DND-41 (cell line): ENCODE measurements at regions not wholly inside any gene's neighbourhood (a gene's known extent, or its start where the extent isn't known, plus 50 kb on each side); places are given as distances from the start of the nearest gene placed in this dataset.
"Not testable (repeated sequence)": the region's sequence is repeated elsewhere in the genome, so short reads cannot be mapped to it uniquely, and the experiment has no call there.

Experiments used
- EZH2 ChIP-seq: IDR thresholded peaks from 3 replicates; pipeline ENCODE4 v1.6.1; 2012; ENCODE audit warnings: borderline replicate concordance, low read depth, mild to moderate bottlenecking, moderate library complexity, low read length, inconsistent platforms; ENCODE audit not compliant: severe bottlenecking
- TF ChIP-seq, protein P1 (sequence below): IDR thresholded peaks from 2 replicates; pipeline ENCODE4 v1.5.1; 2012; ENCODE audit warnings: borderline replicate concordance, low read length, moderate library complexity, mild to moderate bottlenecking; ENCODE audit not compliant: poor library complexity, severe bottlenecking; ENCODE audit errors: extremely low read depth

DNA sequence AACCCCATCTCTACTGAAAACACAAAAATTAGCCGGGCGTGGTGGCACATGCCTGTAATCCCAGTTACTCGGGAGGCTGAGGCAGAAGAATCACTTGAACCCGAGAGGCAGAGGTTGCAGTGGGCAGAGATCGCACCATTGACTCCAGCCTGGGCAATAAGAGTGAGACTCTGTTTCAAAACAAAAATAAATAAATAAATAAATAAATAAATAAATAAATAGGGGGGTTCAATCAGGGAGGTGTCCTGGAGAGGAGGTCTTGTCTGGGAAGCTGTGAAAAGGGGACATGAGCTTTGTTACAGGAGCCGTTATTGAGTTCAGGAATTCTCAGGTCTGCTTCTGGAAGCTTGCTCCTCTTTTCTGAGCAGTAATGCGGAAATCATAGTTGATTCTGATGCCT, 157.7 kb downstream of the SH3BP4 start:
- TF ChIP-seq, protein P1, sequence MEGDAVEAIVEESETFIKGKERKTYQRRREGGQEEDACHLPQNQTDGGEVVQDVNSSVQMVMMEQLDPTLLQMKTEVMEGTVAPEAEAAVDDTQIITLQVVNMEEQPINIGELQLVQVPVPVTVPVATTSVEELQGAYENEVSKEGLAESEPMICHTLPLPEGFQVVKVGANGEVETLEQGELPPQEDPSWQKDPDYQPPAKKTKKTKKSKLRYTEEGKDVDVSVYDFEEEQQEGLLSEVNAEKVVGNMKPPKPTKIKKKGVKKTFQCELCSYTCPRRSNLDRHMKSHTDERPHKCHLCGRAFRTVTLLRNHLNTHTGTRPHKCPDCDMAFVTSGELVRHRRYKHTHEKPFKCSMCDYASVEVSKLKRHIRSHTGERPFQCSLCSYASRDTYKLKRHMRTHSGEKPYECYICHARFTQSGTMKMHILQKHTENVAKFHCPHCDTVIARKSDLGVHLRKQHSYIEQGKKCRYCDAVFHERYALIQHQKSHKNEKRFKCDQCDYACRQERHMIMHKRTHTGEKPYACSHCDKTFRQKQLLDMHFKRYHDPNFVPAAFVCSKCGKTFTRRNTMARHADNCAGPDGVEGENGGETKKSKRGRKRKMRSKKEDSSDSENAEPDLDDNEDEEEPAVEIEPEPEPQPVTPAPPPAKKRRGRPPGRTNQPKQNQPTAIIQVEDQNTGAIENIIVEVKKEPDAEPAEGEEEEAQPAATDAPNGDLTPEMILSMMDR: not testable (repeated sequence)
- not testable (repeated sequence) for TF ChIP-seq EZH2
